Prostate gland (tissue), 2 donors: ENCODE measurements at regions not wholly inside any gene's neighbourhood (a gene's known extent, or its start where the extent isn't known, plus 50 kb on each side); places are given as distances from the start of the nearest gene placed in this dataset.

ENCODE experiments used
- POLR2A ChIP-seq: fragments of 450-650 bp; IDR thresholded peaks from one replicate; pipeline ENCODE4 v1.6.1; 2016; ENCODE audit warnings: antibody characterized with exemption, mild to moderate bottlenecking
- TF ChIP-seq, protein P1 (sequence below), 4 experiments: fragments of 200-600 bp in 2 of 4; fragments of 450-650 bp in 2 of 4; sonication (generic) in 2 of 4; IDR thresholded peaks; 1 replicate in 3 of 4; 2 replicates in 1 of 4; pipeline ENCODE4 v1.5.1; 2016 to 2019; ENCODE audit warnings: antibody characterized with exemption in 4 of 4, mild to moderate bottlenecking in 2 of 4, moderate library complexity in 2 of 4

DNA sequence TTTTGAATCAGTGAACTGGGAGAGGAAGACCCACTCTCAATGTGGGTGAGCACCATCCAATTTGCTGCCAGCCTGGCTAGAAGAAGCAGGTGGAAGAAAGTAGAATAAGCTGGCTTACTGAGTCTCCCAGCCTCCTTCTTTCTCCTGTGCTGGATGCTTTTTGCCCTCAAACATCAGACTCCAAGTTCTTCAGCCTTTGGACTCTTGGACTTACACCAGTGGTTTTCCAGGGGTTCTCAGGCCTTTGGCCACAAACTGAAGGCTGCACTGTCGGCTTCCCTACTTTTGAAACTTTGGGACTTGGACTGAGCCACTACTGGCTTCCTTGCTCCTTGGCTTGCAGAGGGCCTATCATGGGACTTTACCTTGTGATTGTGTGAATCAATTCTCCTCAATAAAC is 804.2 kb upstream of the SLITRK1 start:
- TF ChIP-seq POLR2A, result no peak
- TF ChIP-seq, protein P1, sequence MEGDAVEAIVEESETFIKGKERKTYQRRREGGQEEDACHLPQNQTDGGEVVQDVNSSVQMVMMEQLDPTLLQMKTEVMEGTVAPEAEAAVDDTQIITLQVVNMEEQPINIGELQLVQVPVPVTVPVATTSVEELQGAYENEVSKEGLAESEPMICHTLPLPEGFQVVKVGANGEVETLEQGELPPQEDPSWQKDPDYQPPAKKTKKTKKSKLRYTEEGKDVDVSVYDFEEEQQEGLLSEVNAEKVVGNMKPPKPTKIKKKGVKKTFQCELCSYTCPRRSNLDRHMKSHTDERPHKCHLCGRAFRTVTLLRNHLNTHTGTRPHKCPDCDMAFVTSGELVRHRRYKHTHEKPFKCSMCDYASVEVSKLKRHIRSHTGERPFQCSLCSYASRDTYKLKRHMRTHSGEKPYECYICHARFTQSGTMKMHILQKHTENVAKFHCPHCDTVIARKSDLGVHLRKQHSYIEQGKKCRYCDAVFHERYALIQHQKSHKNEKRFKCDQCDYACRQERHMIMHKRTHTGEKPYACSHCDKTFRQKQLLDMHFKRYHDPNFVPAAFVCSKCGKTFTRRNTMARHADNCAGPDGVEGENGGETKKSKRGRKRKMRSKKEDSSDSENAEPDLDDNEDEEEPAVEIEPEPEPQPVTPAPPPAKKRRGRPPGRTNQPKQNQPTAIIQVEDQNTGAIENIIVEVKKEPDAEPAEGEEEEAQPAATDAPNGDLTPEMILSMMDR (IDR thresholded peaks at IDR 0.05), result no peak
